HG03439 (cell line): ENCODE measurements at regions not wholly inside any gene's neighbourhood (a gene's known extent, or its start where the extent isn't known, plus 50 kb on each side); places are given as distances from the start of the nearest gene placed in this dataset.

Experiments
- ATAC-seq: cut with Tn5 transposase; IDR thresholded peaks from one replicate; pipeline ENCODE4 v1.9.1; 2021; ENCODE audit warnings: mild to moderate bottlenecking, moderate library complexity; ENCODE audit not compliant: unreplicated experiment

GRCh38 chr5:158140120-158140731 lies 281.3 kb upstream of the CLINT1 start:
- ATAC-seq = no peak

GRCh38 chr5:158139161-158139560 lies 280.2 kb upstream of the CLINT1 start:
- no peak for ATAC-seq

GRCh38 chr5:158135682-158136179 lies 276.8 kb upstream of the CLINT1 start:
- no peak for ATAC-seq

- no peak for ATAC-seq
Measured at GRCh38 chr5:158133369-158133768, 274.4 kb upstream of the CLINT1 start.

GRCh38 chr5:158127536-158127935 lies 268.6 kb upstream of the CLINT1 start:
- no peak for ATAC-seq

GRCh38 chr5:158126442-158127405 lies 267.8 kb upstream of the CLINT1 start:
- ATAC-seq = no peak

GRCh38 chr5:158124606-158125316 lies 265.8 kb upstream of the CLINT1 start:
- ATAC-seq = no peak

- no peak for ATAC-seq
Measured at GRCh38 chr5:158123595-158123994, 264.6 kb upstream of the CLINT1 start.

- ATAC-seq = no peak
Measured at GRCh38 chr5:158121678-158122077, 262.7 kb upstream of the CLINT1 start.

GRCh38 chr5:158120760-158121159 lies 261.8 kb upstream of the CLINT1 start:
- ATAC-seq = no peak

GRCh38 chr5:158119961-158120723 lies 261.2 kb upstream of the CLINT1 start:
- ATAC-seq = no peak

- ATAC-seq = no peak
Measured at GRCh38 chr5:158117467-158118160, 258.7 kb upstream of the CLINT1 start.

GRCh38 chr5:158116965-158117364 lies 258.0 kb upstream of the CLINT1 start:
- ATAC-seq = no peak

- no peak for ATAC-seq
Measured at GRCh38 chr5:158115468-158115867, 256.5 kb upstream of the CLINT1 start.

- ATAC-seq = no peak
Measured at GRCh38 chr5:158108177-158108576, 249.2 kb upstream of the CLINT1 start.

GRCh38 chr5:158100373-158100888 lies 241.5 kb upstream of the CLINT1 start:
- ATAC-seq = no peak

- no peak for ATAC-seq
Measured at GRCh38 chr5:158099571-158100105, 240.7 kb upstream of the CLINT1 start.

GRCh38 chr5:158096835-158097234 lies 237.9 kb upstream of the CLINT1 start:
- ATAC-seq = no peak

- no peak for ATAC-seq
Measured at GRCh38 chr5:158086856-158087255, 227.9 kb upstream of the CLINT1 start.

GRCh38 chr5:158084292-158084691 lies 225.3 kb upstream of the CLINT1 start:
- ATAC-seq = no peak
